Central memory CD4-positive, alpha-beta T cell (primary cell): ENCODE measurements at regions not wholly inside any gene's neighbourhood (a gene's known extent, or its start where the extent isn't known, plus 50 kb on each side); places are given as distances from the start of the nearest gene placed in this dataset.

Experiments
- DNase-seq: peaks from one replicate; pipeline ENCODE4 v3.0.0; 2022

DNA sequence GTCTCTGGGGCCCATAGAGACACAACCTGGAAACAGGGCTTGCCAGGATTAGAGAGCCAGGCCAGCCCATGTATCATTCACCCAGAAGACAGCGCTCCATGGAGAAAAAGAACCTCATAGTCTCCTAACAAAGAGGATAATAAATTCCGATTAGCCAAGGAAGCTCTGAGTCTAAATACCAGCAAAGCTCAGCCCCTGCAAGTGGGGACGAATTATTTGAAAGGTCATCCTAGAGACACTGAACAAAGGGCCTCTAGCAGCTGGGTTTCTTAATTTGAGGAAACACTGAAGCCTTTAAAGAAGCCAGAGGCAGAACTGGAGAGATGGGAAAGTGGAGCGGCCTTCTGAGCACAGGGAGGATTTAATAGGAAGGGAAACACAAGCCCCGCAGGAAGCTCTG is 287.1 kb upstream of the ZNF462 start:
- DNase-seq, result no peak

DNA sequence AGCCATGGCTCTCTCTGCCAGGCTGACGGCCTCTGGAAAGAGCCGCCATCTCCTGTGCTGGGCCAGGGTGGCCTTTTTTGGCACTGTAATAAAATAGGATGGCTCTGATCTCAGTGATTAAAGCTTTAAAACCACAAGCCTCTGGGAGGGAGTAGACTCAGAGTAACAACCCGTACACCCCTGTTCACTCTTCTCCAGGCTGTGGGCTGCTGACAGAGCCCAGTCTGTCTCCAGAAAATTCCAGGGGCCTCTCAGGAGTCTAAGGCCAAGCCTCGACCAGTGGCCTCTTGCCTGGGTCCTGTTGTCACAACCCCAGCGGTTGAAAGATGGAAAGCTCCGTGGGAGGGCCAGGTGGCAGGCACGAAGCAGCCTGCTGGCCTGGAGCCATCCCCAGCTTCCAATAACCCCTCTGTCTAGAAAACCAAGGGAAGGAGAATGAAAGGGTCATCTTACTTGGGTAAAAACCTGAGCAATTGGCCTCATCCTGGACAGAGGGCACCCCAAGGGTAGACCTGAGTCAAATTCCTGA is 286.7 kb upstream of the ZNF462 start:
- no peak for DNase-seq

DNA sequence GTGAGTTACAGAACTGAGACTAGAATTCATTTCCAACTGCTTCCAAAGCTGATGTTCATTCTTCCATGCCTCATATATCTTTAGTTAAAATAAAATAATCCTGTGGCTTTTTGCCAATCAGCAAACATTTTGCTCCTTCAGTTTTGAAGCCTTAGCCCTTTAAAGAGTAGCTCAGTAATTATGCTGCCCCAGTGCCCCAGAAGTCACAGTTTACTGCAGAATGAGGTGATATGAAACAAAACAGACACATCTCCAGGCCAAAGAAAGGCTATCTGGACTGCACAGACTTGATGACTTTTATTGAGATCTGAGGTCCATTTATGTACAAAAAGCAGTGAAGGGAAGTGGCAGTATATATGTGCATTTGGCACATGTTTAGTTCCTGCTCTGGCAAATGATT is 285.8 kb upstream of the ZNF462 start:
- DNase-seq, result no peak

DNA sequence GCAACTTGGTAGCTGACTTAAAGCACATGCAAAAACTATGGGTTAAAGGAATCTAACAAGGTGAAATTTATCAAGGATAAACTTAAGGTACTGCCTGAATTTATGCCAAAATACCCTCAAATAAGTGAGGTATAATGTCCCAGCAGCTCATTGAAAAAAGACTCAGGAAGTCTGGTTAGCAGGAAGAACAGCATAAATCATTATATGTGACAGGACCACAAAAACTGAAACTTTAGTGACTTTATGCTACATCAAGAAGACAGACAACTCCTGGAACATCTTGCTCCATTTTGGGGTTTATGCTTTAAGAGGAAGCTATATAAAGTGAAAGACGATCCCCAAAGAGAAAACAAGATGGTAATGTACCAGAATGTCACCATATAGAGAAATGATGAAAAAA is 282.4 kb upstream of the ZNF462 start:
- DNase-seq, result no peak

DNA sequence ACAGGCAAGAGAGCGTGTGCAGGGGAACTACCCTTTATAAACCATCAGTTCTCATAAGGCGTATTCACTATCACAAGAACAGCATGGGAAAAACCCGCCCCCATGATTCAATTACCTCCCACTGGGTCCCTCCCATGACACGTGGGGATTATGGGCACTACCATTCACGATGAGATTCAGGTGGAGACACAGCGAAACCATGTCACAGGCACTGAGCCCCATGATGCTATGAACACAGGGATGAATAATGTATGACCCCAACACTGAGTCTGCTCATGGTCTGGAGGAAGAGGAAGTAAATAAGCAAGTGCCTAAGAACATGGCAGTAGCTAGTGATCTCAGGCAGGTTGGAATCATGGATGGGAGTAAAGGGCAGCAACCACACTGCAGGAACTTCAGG is 281.0 kb upstream of the ZNF462 start:
- no peak for DNase-seq

DNA sequence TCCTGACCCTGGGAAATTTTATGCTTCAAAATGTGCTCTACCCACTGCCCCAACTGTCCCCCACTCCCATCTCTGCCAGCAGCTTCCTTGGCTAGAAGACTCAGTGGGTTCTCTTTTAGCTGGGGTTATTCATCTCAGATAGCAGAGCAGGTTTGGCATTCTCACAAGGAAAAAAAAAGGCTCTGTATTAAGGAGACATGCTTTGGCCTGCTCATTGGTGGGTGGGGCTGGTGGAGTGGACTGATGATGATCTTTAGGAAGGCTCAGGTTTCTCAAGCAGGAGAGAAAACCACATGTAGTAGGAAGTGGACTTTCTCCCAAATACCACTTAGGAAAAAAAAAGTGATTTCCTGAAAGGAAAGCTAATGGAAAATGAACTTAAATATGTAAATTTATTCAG is 279.2 kb upstream of the ZNF462 start:
- no peak for DNase-seq

DNA sequence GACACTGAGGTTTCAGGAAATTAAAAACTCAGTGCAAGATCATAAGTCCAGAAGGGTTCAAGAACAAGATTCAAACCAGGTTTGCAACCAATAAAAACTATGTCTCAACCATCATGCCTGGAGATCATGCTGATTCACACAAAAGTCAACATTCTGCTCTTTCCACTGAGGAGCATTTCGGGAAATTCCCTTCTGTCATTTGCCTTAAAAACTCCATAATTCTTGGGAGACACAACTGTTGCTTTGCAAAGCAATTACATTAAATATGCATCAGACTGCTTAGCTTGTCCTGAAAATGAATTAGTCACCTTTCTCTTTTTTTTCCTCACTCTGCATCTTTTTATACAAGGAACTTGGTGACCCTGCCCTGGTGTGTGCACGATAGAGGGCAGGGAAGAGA is 275.9 kb upstream of the ZNF462 start:
- DNase-seq, result no peak

DNA sequence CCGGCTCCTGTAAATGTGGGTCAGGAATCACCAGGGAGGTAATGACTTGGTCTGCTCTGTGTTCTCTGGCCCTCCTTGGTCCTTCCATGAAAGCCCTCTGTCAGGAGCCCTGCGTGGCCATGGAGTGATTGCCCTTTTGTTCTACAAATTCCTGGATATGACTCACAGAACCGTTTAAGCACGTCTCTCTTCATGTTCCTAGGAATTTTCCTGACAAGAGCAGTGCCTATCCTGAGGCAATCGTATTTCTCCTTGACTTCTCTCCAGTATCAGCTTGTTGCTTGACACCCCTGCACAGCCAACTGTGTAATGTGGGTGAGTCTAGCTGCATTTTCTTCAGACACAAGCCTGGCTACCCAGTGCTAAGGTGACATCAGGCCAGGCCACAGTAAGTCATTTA is 274.3 kb upstream of the ZNF462 start:
- no peak for DNase-seq

DNA sequence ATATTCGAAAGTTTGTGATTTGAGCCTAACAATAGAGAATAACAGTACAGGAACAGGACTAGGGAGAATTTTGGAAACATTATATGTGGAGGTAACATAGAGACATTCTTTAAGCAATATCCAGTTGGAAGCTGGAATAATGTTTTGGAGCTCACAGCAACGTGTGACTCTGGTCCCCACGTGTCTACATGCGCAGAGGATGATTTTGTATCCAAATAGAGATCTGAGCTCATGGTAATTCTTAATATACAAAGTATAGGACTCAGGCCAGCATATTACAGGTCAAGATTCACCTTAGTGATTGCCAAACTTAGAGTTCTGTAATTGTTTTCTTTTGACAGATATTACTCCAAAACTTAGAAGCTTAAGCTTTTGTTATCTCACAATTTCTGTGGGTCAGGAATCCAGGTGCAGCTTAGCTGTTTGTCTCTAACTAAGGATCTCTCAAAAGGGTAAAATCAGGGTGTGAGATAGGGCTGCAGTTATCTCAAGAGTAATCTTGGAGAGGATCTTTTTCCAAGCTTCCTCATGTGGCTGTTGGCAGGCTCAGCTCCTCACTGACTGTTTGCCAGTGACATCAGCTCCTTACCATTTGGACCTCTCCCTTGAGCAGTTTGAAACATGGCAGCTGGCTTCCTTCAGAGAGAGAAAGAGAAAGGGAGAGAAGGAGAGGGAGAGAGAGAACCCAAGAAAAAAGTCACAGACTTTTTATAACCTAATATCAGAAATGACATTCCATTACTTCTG is 272.0 kb upstream of the ZNF462 start:
- no peak for DNase-seq

DNA sequence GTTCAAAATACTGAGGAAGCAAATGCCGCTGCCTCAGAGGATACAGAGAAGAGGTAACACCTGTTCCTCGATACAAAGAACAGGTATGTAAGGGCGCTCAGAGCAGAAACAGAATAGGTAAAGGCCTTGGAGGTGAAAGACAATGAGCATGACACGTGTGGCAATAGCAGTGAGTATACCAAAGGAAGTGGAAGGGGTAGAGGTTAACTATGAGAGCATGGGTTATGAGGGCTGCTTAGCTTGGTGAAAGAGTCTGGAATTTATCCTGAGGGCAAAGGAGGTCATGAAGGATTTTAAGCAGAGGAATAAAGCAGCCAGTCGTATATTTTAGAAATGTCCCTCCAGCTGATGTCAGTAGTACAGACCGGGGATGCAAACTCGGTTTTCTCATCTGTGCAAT is 269.8 kb upstream of the ZNF462 start:
- DNase-seq, result no peak

DNA sequence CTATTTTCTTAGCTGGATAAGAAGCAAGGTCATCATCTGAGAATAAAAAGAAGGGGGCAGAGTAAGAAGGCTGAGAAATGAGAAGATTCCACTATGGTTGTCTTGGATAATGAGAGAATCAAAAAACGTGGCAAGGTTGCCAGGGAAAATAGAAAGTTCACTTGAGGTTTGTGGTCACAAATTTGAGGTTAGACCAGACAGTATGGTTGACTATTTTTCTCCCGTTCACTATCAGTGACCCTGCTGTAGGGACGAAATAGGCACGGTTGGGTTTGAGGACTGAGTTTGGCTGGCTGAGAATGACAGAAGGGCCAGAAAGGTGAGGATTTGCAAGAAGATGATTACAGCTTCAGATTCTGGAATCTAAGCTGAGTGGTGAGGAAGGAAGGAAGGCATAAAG is 266.0 kb upstream of the ZNF462 start:
- DNase-seq, result no peak

DNA sequence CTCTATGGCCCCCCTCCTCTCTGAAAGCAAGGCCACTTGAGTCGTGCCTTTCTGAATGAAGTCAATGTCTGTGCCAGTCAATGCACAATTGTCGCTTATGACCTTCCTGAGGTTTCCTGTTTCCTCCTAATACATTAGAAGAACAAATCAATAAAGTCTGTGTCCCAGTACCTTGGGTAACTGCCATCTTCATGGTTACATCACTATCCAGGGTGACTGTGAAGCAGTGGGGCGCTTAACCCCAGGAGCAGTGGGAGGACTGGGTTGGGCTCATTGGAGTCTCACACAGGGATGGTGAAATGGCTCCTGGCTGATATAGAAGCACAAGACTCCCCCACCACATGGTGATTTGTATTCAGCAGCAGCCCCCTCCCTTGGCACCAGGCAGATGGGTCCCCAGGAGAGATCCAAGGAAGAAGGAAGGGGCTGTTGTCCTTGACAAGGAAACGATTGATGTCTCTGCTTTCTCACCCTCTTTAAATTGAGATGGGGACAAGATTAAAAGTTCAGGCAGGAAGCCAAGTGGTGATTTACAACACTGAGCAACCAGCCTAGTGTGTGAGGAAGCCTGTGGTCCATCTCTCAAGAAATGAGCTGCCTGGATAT is 261.9 kb upstream of the ZNF462 start:
- DNase-seq, result no peak

DNA sequence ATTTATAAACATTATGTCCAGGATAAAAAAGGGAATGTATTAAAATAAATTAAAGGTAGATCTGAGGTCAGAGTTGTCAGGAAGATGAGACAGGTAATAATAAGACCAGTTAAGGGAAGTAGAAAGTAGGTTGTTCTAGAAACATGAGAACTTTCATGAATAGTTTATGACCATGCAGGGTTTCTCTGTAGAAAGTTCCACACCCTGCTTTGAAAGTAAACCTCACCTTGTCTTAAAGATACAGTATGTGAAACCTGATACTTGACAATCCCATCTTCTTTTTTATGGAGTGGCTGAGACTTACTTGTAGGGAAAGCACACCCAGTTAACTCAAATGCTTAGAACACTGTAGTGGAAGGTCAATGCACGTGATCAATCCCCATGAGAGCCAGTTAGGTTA is 260.6 kb upstream of the ZNF462 start:
- no peak for DNase-seq

DNA sequence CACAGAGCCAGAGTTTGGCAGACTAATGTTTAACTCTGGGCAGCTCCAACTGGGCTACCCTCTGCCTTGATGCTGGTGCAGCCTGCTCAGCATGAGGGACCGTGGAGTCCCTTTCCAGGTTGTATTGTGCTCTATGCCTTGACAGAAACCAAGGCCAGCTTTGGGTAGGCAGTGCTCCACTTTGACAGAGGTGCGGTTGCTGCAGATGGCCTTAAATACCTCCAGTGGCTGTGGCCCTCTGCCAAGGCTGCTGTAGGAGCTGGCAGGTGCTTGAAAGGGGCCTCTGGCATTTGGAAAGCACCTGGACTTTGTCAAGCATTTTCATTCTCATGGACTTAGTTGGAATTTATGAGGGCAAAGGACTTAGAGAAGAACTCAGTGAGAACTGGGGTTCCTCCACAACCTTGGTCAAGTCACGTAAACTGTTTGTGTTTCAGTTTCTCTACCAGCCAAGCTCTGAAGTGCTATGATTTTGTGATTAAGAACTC is 249.7 kb upstream of the ZNF462 start:
- no peak for DNase-seq

DNA sequence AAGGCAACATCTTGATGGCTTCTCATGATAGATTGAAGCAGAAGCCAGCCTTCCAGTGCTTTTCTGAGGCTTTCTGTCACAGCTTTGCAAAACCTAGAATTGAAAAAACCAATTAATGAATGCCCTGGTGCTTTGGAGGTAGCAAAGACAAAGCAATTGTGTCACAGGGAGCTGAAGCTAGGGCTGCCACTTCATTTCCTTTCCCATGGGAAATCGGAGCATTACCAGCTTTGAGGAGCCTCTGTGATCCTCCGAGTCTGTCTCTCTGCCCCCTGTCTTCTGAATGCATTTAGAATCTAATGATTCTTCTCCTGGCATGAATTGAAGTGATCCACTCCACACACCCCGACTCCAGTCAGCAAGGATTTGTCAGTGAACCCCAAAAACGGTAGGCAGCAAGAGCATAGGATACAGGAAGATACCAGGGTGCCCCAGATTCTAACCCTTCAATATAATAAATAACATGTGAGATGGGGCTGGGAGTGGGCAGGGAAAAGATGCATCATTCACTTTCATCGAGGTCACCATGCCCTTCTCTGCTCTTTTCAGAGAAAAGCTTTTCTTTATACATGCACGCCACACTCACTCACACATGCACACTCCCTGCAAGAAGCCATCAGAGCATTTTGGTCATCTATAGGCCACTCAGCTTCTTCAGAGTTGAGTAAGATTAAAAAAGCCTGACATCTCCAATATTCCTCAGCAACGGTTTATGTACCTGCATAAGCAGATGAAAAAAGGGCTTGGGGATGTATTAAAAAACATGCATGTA is 247.7 kb upstream of the ZNF462 start:
- DNase-seq, result no peak

DNA sequence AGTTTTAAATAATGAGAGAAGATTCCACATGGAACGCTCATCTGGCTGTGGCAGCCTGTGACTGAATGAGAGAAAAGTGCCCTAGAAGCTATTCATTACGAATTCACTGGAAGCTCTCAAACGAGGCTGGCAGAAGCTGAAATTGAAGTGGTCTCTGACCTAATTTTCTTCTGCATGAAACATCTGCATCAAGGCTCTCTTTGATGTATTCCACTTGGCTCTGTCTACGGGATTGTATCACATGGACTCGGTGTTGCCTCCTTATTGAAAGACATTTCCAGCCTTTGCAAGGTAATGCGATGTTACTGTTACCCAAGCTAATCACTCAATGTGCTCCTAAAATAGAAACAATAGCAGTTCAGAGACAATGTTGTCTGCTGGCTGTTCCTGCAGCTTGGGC is 246.9 kb upstream of the ZNF462 start:
- no peak for DNase-seq

DNA sequence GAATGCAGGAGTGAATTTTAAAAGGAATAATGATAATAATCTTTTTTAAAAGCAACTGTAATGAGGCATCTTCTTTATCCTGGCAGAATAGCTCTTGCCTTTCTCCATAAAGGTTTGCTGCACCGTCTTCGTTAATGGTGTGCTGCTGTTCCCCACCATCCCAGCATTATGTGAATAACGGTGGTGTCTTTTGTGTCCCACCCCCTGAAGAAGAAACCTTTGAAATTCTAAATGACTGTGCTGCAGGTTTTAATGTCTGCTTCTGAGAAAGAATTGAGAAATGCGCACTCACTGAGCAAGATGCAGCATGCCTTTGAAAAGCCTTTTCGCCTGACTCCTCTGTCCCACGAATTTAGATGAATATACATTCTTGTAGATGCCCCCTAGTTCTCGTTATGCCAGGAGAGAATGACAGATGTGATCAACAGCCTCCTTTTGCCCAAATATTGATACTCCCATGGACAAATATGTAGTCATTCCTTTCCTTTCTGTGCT is 246.1 kb upstream of the ZNF462 start:
- no peak for DNase-seq

DNA sequence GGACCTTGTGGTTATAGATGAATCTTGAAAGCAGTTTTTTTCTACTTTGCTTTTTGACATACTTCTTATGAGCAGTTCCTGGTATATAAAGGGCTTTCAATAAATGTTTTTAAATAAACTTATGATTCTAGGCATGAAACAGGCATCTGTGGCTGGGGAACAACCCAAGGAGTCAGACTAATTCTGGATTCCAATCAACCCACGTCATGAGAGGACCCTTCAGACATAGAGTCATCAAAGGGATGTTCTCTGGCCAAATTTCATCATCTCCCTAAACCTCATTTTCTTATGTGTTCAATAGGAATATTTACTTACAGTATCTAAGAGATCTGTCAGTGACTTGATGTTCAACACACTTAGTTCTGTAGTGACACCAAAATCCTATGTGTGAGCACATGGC is 243.8 kb upstream of the ZNF462 start:
- no peak for DNase-seq

DNA sequence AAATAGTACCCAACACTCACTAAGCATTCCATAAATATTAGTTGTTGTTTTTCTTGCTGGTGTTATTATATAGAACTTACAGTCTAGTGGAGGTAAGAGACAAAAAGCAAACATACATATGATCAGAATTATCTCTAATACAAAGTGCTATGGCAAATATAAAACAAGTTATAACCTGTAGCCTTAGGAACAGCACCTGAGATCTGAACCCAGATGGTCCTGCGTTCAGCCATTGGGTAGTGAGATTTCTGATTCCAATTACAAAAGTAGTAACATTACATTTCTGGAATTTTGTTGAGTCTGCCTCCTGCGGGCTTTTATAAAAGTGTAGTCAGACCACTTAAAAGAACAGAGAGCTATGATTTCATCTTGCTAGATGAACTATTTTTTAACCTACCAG is 242.9 kb upstream of the ZNF462 start:
- no peak for DNase-seq

DNA sequence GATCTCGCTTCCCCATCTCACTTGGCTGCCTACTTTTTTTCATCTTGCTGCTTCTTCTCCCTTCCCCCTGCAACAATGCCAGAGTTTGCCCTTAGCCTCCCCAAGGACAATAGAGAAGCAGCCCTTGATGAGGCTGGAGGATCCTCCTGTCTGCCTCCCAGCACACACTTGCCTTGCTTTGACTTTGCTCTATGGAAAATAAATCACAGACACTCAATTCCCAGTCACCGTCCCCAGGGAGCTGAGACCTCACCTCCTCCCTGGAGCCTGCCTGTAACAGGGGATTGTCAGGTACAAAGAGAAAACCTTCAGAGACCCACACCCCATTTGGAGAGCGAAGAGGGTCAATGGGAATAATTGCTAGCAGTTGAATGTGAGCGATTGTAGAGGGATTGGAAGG is 242.1 kb upstream of the ZNF462 start:
- DNase-seq, result no peak

DNA sequence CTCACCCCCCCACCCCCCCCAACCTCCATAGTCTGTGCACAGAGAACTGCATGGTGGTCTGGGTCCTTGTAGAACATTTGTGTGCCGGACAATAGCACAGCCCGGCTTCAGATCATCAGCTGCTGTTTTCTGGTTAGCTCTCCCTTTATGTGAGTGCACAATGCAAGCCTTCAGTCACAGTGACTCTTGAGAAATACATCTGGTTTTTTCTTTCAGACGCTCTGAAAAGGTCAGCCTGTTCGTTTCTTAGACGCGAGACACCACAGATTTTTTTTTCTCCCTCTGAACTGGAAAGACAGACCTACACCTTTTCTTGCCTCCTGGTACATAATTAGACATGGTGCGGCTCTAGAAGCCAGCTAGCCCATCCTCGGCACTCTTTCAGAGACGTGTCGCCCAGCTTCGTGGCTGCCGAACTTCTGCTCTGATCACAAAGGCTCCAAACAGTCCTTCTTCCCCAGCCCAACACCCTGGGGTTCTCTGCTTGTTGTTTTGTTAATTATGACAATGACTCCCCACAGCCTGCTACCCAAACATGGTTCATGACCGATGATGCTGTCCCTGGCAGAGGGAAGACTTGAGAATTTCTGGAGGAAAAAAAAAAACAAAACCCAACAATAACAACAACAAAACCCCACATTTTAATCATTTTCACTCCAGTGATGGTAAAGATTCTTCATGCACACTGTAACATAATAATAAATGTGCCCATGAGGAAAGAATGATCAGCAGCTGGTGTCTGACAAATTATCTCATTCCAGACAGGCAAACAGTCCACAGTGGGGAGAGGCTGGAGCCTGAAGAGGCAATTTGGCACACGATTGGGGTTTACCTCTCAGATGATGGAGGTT is 241.4 kb upstream of the ZNF462 start:
- no peak for DNase-seq

DNA sequence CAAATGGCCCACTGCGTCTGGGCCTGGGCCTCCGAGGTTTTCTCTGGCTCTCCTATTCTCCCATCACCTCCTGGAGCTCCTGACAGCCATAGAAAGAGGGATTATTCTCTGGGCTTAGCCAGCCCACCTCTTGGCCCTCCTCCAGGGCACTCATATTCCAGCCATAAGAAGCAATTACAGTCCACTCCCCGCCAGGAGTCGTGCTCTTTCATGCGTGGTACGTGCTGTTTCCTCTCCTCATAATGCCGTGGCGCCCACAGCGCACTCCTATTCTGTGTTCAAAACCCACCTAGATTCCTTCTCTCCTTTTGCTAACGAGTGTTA is 240.8 kb upstream of the ZNF462 start:
- DNase-seq, result no peak

DNA sequence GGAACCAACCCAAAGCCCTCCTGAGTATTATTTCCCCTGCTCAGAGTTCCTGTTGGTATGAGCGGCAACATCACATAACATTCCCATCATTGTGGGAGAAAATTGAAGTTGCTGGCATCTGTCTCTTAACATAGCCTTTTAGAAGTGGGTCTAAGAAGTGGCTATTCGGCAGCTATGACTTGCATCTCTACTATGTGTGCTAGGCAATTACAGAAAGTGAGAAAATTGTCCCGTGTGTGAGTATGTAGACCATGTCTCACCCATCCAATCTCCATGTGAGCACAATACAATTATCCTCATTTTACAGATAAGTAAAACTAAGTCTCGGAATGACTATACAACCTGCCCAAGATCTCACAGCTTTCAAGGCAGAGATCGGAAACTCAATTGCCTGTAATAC is 239.4 kb upstream of the ZNF462 start:
- no peak for DNase-seq
